MM.1S (cell line): ENCODE measurements at regions not wholly inside any gene's neighbourhood (a gene's known extent, or its start where the extent isn't known, plus 50 kb on each side); places are given as distances from the start of the nearest gene placed in this dataset.

Experiments
- DNase-seq: peaks from one replicate; pipeline ENCODE4 v3.0.0-alpha.2; 2015
- H2AFZ ChIP-seq: fragments of 300-600 bp; sonication (generic); 2 replicates; pipeline ENCODE4 v1.6.0; 2016; ENCODE audit warnings: antibody characterized with exemption, low read length
- H3F3A ChIP-seq: fragments of 300-600 bp; sonication (generic); 2 replicates; pipeline ENCODE4 v1.6.1; 2016; ENCODE audit warnings: mild to moderate bottlenecking, antibody characterized with exemption, low read length, moderate library complexity, mixed read lengths; ENCODE audit not compliant: insufficient read depth
- H3K27ac ChIP-seq: fragments of 300-600 bp; sonication (generic); 2 replicates; pipeline ENCODE4 v1.5.1; 2016; ENCODE audit warnings: mild to moderate bottlenecking, low read length
- H3K27me3 ChIP-seq: fragments of 300-600 bp; sonication (generic); replicated peaks from 2 replicates; pipeline ENCODE4 v1.6.0; 2016; ENCODE audit warnings: low read length; ENCODE audit not compliant: insufficient read depth
- H3K36me3 ChIP-seq: fragments of 300-600 bp; sonication (generic); replicated peaks from 2 replicates; pipeline ENCODE4 v1.6.1; 2016; ENCODE audit warnings: mild to moderate bottlenecking, low read length, mixed read lengths; ENCODE audit not compliant: insufficient read depth
- H3K4me1 ChIP-seq: fragments of 300-600 bp; sonication (generic); 2 replicates; pipeline ENCODE4 v1.6.1; 2016; ENCODE audit warnings: low read length, mixed read lengths
- H3K4me2 ChIP-seq: fragments of 300-600 bp; sonication (generic); 2 replicates; pipeline ENCODE4 v1.6.0; 2016; ENCODE audit warnings: low read depth, low read length
- H3K4me3 ChIP-seq: fragments of 300-600 bp; sonication (generic); 2 replicates; pipeline ENCODE4 v1.5.1; 2016; ENCODE audit warnings: low read length, mixed read lengths
- H3K79me2 ChIP-seq: fragments of 300-600 bp; sonication (generic); 2 replicates; pipeline ENCODE4 v1.6.1; 2016; ENCODE audit warnings: mixed run types, low read length, mixed read lengths
- H3K9ac ChIP-seq: fragments of 300-600 bp; sonication (generic); 2 replicates; pipeline ENCODE4 v1.6.1; 2016; ENCODE audit warnings: low read length, mixed read lengths
- H3K9me2 ChIP-seq: fragments of 300-600 bp; sonication (generic); replicated peaks from 2 replicates; pipeline ENCODE4 v1.6.1; 2016; ENCODE audit warnings: mild to moderate bottlenecking, low read length, mixed read lengths; ENCODE audit not compliant: insufficient read depth
- H3K9me3 ChIP-seq: fragments of 300-600 bp; sonication (generic); replicated peaks from 2 replicates; pipeline ENCODE4 v1.6.1; 2016; ENCODE audit warnings: mild to moderate bottlenecking, low read length, mixed read lengths; ENCODE audit not compliant: insufficient read depth
- H4K20me1 ChIP-seq: fragments of 300-600 bp; sonication (generic); 2 replicates; pipeline ENCODE4 v1.6.1; 2016; ENCODE audit warnings: mild to moderate bottlenecking, low read length, moderate library complexity, mixed read lengths; ENCODE audit not compliant: insufficient read depth
- CTCF ChIP-seq: fragments of 300-600 bp; sonication (generic); IDR thresholded peaks from 2 replicates; pipeline ENCODE4 v1.5.1; 2016; ENCODE audit warnings: antibody characterized with exemption, low read length, mixed read lengths
- EZH2 ChIP-seq: fragments of 300-600 bp; sonication (generic); optimal IDR thresholded peaks from 2 replicates; pipeline ENCODE3; 2017; ENCODE audit warnings: low read depth, mild to moderate bottlenecking, antibody characterized with exemption, low read length, mixed read lengths
- EZH2phosphoT487 ChIP-seq: fragments of 300-600 bp; sonication (generic); IDR thresholded peaks from 2 replicates; pipeline ENCODE4 v1.6.1; 2018; ENCODE audit warnings: antibody characterized with exemption, low read length

- H3K9me2 ChIP-seq: no peaks in the 10 kb centered on the region
- H2AFZ ChIP-seq: no peak overlapping the region
- H3K9me3 ChIP-seq: no peaks in the 10 kb centered on the region
- H3K4me1 ChIP-seq: peaks cover 14% of the 10 kb centered on the region
- H3K79me2 ChIP-seq: no peaks in the 10 kb centered on the region
- DNase-seq: peak; percentile 63
- peak overlapping the region; percentile 25; the same call in 1 of the 2 replicates for H3K4me2 ChIP-seq
- H3K9ac ChIP-seq: no peak overlapping the region
- H3K36me3 ChIP-seq: no peaks in the 10 kb centered on the region
- no peaks in the 10 kb centered on the region for H3F3A ChIP-seq
- no peak for TF ChIP-seq EZH2
- no peak for TF ChIP-seq EZH2phosphoT487
- no peak for TF ChIP-seq CTCF
- H4K20me1 ChIP-seq: no peaks in the 10 kb centered on the region
- H3K27me3 ChIP-seq: no peaks in the 10 kb centered on the region
- H3K4me3 ChIP-seq: no peak overlapping the region
- H3K27ac ChIP-seq: no peak overlapping the region
Measured at GRCh38 chr3:144275005-144275404, 303.4 kb downstream of the DIPK2A start.

GRCh38 chr3:144282313-144282712 lies 310.7 kb downstream of the DIPK2A start:
- Histone ChIP-seq H2AFZ (no peak overlapping the region), H3K79me2 (no peaks in the 10 kb centered on the region), H3K27ac (no peak overlapping the region), H3K27me3 (no peaks in the 10 kb centered on the region), H3K9me2 (no peaks in the 10 kb centered on the region), H3K4me1 (no peaks in the 10 kb centered on the region), H3K4me2 (no peak overlapping the region), H3K4me3 (no peak overlapping the region), H3K9me3 (no peaks in the 10 kb centered on the region), H4K20me1 (no peaks in the 10 kb centered on the region), H3K36me3 (no peaks in the 10 kb centered on the region), H3K9ac (no peak overlapping the region), H3F3A (no peaks in the 10 kb centered on the region)
- DNase-seq: no peak
- no peak for TF ChIP-seq CTCF
- TF ChIP-seq EZH2: no peak
- no peak for TF ChIP-seq EZH2phosphoT487

GRCh38 chr3:144286235-144286910 lies 314.8 kb downstream of the DIPK2A start:
- H3F3A ChIP-seq: no peaks in the 10 kb centered on the region
- H3K9me2 ChIP-seq: no peaks in the 10 kb centered on the region
- TF ChIP-seq EZH2phosphoT487 (no peak), CTCF (no peak), EZH2 (no peak)
- no peaks in the 10 kb centered on the region for H3K79me2 ChIP-seq
- no peak overlapping the region for H3K9ac ChIP-seq
- no peaks in the 10 kb centered on the region for H3K27me3 ChIP-seq
- H3K4me3 ChIP-seq: no peak overlapping the region
- no peak for DNase-seq
- no peaks in the 10 kb centered on the region for H3K9me3 ChIP-seq
- no peaks in the 10 kb centered on the region for H4K20me1 ChIP-seq
- H2AFZ ChIP-seq: no peak overlapping the region
- no peak overlapping the region for H3K27ac ChIP-seq
- no peak overlapping the region for H3K4me2 ChIP-seq
- no peaks in the 10 kb centered on the region for H3K4me1 ChIP-seq
- no peaks in the 10 kb centered on the region for H3K36me3 ChIP-seq
